Keratinocyte (primary cell): ENCODE measurements at regions not wholly inside any gene's neighbourhood (a gene's known extent, or its start where the extent isn't known, plus 50 kb on each side); places are given as distances from the start of the nearest gene placed in this dataset.

Source experiments
- DNase-seq: peaks from one replicate; pipeline ENCODE4 v3.0.0-alpha.2; 2011; ENCODE audit warnings: low read depth, missing footprints, low spot score
- FAIRE-seq: peaks from 2 replicates; lab custom pipeline; 2011; peaks lifted over from hg19 to GRCh38; lab: Jason Lieb, UNC
- H2AFZ ChIP-seq: 2 replicates; pipeline ENCODE4 v1.6.0; 2012; ENCODE audit warnings: low read length, control low read depth, inconsistent platforms; ENCODE audit not compliant: control insufficient read depth
- H3K27ac ChIP-seq: 2 replicates; pipeline ENCODE4 v1.5.1; 2011; ENCODE audit warnings: low read length; ENCODE audit not compliant: control insufficient read depth, insufficient read depth
- H3K27me3 ChIP-seq: 3 replicates; pipeline ENCODE4 v1.6.0; 2011; ENCODE audit warnings: low read length; ENCODE audit not compliant: control insufficient read depth, insufficient read depth; ENCODE audit errors: extremely low read depth
- H3K36me3 ChIP-seq, 2 experiments: 2 replicates in 1 of 2; 3 replicates in 1 of 2; pipeline ENCODE4 v1.5.1; 2011; ENCODE audit warnings: low read length in 2 of 2, mild to moderate bottlenecking in 1 of 2; ENCODE audit not compliant: control insufficient read depth in 2 of 2, insufficient read depth in 2 of 2; ENCODE audit errors: extremely low read depth in 1 of 2
- H3K4me1 ChIP-seq: 3 replicates; pipeline ENCODE4 v1.5.1; 2011; ENCODE audit warnings: low read length; ENCODE audit not compliant: control insufficient read depth, insufficient read depth; ENCODE audit errors: extremely low read depth
- H3K4me2 ChIP-seq: 3 replicates; pipeline ENCODE4 v1.6.0; 2011; ENCODE audit warnings: low read depth, low read length; ENCODE audit not compliant: control insufficient read depth, insufficient read depth; ENCODE audit errors: extremely low read depth
- H3K4me3 ChIP-seq, 3 experiments: fragments of 200-600 bp in 1 of 3; sonication (generic) in 1 of 3; 2 replicates in 2 of 3; 3 replicates in 1 of 3; pipeline ENCODE4 v1.5.1; 2011 to 2016; ENCODE audit warnings: low read length in 3 of 3, mild to moderate bottlenecking in 3 of 3, control low read depth in 2 of 3, inconsistent platforms in 1 of 3, low read depth in 1 of 3, mixed read lengths in 1 of 3, mixed run types in 1 of 3, moderate library complexity in 1 of 3; ENCODE audit not compliant: control insufficient read depth in 2 of 3, insufficient read depth in 2 of 3; ENCODE audit errors: extremely low read depth in 1 of 3
- H3K79me2 ChIP-seq: 2 replicates; pipeline ENCODE4 v1.6.0; 2012; ENCODE audit warnings: low read length; ENCODE audit not compliant: control insufficient read depth, insufficient read depth
- H3K9ac ChIP-seq: 3 replicates; pipeline ENCODE4 v1.6.0; 2011; ENCODE audit warnings: low read length; ENCODE audit not compliant: control insufficient read depth, insufficient read depth; ENCODE audit errors: extremely low read depth
- H3K9me1 ChIP-seq: 3 replicates; pipeline ENCODE4 v1.6.0; 2011; ENCODE audit warnings: low read length; ENCODE audit not compliant: control insufficient read depth, insufficient read depth; ENCODE audit errors: extremely low read depth
- H3K9me3 ChIP-seq: 2 replicates; pipeline ENCODE4 v1.5.1; 2012; ENCODE audit warnings: low read depth, low read length; ENCODE audit not compliant: control insufficient read depth
- H4K20me1 ChIP-seq: 3 replicates; pipeline ENCODE4 v1.6.0; 2011; ENCODE audit warnings: low read length; ENCODE audit not compliant: control insufficient read depth, insufficient read depth; ENCODE audit errors: extremely low read depth
- CTCF ChIP-seq, 3 experiments: IDR thresholded peaks in 1 of 3; conservative IDR thresholded peaks in 1 of 3; optimal IDR thresholded peaks in 1 of 3; 2 replicates in 2 of 3; 3 replicates in 1 of 3; pipeline versions ENCODE3 to v1.5.1; 2011; ENCODE audit warnings: low read length in 3 of 3, mild to moderate bottlenecking in 3 of 3, moderate library complexity in 2 of 3, control low read depth in 1 of 3, inconsistent platforms in 1 of 3; ENCODE audit not compliant: insufficient read depth in 2 of 3; ENCODE audit errors: extremely low read depth in 1 of 3
- EZH2 ChIP-seq: IDR thresholded peaks from one replicate; pipeline ENCODE4 v1.6.1; 2012; ENCODE audit warnings: inconsistent platforms, mild to moderate bottlenecking, low read length, moderate library complexity
- dilution Hi-C: fragments of 300-500 bp; cut with MboI; formaldehyde crosslinking; loops from one replicate; pipeline ENCODE4 v1.7.0; 2020; ENCODE audit warnings: low sequenced_read_pairs; ENCODE audit not compliant: extremely low pct_ligation_motif_present

GRCh38 chr5:89064054-89064453, 181.1 kb upstream of the MEF2C start:
- H3K27me3 ChIP-seq, result no peaks in the 10 kb centered on the region
- H3K4me2 ChIP-seq, result no peak overlapping the region

GRCh38 chr5:89060768-89061167, 177.8 kb upstream of the MEF2C start:
- no peaks in the 10 kb centered on the region for H3K9me1 ChIP-seq
- no peaks in the 10 kb centered on the region for H4K20me1 ChIP-seq
- no peak overlapping the region for H3K4me2 ChIP-seq
- DNase-seq (no peak), FAIRE-seq (no peak)
- dilution Hi-C loops, result no loop called here
- no peak for TF ChIP-seq EZH2
- TF ChIP-seq CTCF (optimal IDR thresholded peaks at IDR 0.05 in 1 of 3, IDR thresholded peaks at IDR 0.05 in 1 of 3, conservative IDR thresholded peaks at IDR 0.05 in 1 of 3; ENCODE audit: extremely low read depth in 1 of 3, insufficient read depth in 2 of 3, low read length in 3 of 3), result no peak
- no peaks in the 10 kb centered on the region for H3K4me1 ChIP-seq
- H2AFZ ChIP-seq, result no peak overlapping the region
- H3K27me3 ChIP-seq, result no peaks in the 10 kb centered on the region
- no peaks in the 10 kb centered on the region for H3K9me3 ChIP-seq
- H3K4me3 ChIP-seq, result no peak overlapping the region
- H3K79me2 ChIP-seq, result no peaks in the 10 kb centered on the region
- no peak overlapping the region for H3K9ac ChIP-seq
- no peaks in the 10 kb centered on the region for H3K36me3 ChIP-seq
- H3K27ac ChIP-seq, result no peak overlapping the region

More at GRCh38 chr5:89064054-89064453, 181.1 kb upstream of the MEF2C start:
- H3K79me2 ChIP-seq, result no peaks in the 10 kb centered on the region
- DNase-seq (no peak), FAIRE-seq (no peak)
- no peaks in the 10 kb centered on the region for H4K20me1 ChIP-seq
- no peaks in the 10 kb centered on the region for H3K36me3 ChIP-seq
- H3K4me3 ChIP-seq, result no peak overlapping the region
- no peak overlapping the region for H2AFZ ChIP-seq
- no peaks in the 10 kb centered on the region for H3K9me3 ChIP-seq
- dilution Hi-C loops, result no loop called here
- H3K4me1 ChIP-seq, result no peaks in the 10 kb centered on the region
- H3K9ac ChIP-seq, result no peak overlapping the region
- no peaks in the 10 kb centered on the region for H3K9me1 ChIP-seq
- H3K27ac ChIP-seq, result no peak overlapping the region
- no peak for TF ChIP-seq EZH2
- TF ChIP-seq CTCF (optimal IDR thresholded peaks at IDR 0.05 in 1 of 3, IDR thresholded peaks at IDR 0.05 in 1 of 3, conservative IDR thresholded peaks at IDR 0.05 in 1 of 3; ENCODE audit: extremely low read depth in 1 of 3, insufficient read depth in 2 of 3, low read length in 3 of 3), result no peak
